GM21723 (cell line): ENCODE measurements at regions not wholly inside any gene's neighbourhood (a gene's known extent, or its start where the extent isn't known, plus 50 kb on each side); places are given as distances from the start of the nearest gene placed in this dataset.

ENCODE experiments used
- ATAC-seq: cut with Tn5 transposase; IDR thresholded peaks from one replicate; pipeline ENCODE4 v1.9.1; 2021; ENCODE audit warnings: mild to moderate bottlenecking, moderate library complexity; ENCODE audit not compliant: unreplicated experiment

DNA sequence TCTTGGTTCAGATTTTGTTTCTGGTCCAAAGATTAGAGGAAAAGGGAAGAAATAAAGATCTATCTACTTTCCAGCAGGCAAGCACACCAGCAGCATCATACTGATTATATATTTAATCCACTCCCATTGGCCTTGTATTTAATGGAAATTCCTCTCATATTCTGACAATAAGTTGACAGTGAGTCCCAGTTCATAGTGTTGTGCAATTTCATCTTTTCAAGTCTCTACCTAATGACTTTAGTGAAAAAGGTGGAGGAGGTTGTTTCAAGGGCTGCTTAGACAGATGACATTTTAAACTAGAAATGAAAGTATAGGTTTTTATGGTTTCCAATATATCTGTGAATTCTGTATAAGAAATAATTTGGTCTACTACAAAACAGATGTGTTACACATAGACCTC is 298.6 kb downstream of the PABPC4L start:
- ATAC-seq, result no peak

- no peak for ATAC-seq
Measured at GRCh38 chr4:133891011-133891410, 310.6 kb downstream of the PABPC4L start.

DNA sequence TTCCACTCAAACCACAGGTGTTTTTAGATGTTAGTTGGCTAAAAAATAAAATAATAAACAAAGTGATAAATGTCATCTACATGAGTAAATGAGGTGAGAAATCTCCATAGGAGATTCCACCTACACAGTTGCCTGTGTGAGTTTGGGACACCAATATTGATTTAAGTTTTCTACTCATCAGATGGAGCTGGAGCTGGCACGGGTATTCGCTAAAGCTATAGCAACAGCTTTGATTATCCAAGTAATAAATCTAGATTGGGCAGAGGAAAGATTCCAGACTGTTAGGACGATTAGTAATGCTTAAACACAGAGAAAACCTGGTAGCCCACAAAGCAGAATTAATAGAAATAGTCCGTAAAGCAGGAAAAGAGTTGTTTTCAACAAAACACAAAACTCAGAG is 313.9 kb downstream of the PABPC4L start:
- no peak for ATAC-seq

- no peak for ATAC-seq
Measured at GRCh38 chr4:133869486-133869885, 332.1 kb downstream of the PABPC4L start.

- ATAC-seq, result no peak
Measured at GRCh38 chr4:133868856-133869255, 332.7 kb downstream of the PABPC4L start.

GRCh38 chr4:133866328-133866699 is 335.3 kb downstream of the PABPC4L start:
- ATAC-seq, result no peak

- ATAC-seq, result no peak
Measured at GRCh38 chr4:133865612-133866327, 335.8 kb downstream of the PABPC4L start.

DNA sequence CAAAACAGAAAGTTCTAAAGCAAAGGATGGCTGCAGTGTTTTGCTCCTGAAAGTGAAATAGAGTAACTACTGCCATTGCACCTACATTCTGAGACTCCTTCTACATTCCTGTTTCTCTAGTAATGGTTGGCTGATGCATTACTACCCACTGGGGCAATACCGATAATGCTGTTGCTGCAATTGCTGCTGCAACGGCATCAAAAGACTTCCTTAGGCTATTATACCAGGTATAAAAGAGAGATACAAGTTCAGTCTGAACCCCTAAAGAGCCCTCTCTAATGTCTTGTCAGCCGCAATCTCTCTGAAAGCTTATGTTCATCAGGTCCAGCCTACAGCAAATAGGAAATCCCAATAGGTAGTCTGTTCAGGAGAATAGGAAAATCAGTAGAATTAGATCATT is 338.4 kb downstream of the PABPC4L start:
- no peak for ATAC-seq

DNA sequence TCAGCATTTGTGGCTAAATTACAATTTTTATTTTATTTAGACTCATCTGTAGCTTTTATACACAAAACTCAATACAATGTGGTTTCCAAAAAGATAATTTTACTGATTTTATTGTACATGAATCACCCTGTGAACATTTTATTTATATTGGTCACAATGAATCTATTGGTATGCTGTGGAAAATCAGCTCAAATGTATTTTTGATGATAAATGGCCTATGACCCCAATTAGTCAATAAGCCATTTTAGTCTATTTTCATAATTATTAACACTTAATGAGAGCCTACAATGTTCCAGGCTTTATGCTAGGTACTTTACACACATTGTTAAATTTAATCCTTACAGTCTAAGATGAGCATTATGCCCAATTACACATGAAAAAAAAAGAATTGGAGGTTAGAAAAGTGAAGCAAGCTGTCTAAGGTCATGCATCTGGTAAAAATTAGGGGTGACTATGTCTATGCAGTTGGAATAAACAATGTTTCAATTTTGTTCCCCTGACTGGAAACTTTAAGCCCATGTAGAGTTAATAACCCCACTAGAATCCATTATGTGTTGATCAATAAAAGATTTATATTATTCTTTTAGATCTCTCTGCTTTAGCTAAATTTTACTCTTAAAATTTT is 344.7 kb downstream of the PABPC4L start:
- ATAC-seq, result no peak

DNA sequence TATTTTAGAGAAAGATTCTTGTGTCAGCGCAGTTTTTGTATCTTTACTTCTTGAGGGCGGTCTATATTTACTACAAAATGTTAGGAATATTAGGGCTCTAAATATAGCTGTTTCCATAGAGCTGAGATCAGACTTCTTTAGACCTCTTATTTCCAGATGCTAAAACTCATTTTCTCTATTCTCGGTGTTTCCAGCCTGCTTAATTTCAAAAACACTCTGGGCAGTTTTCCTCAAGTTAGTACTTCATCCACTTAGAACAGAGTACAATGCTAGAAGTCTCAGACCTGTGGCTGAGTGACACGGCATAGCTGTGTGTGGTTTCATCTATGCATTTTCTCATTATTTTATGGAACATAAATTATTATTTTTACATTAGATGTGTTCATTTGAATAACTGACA is 346.6 kb downstream of the PABPC4L start:
- ATAC-seq, result no peak

DNA sequence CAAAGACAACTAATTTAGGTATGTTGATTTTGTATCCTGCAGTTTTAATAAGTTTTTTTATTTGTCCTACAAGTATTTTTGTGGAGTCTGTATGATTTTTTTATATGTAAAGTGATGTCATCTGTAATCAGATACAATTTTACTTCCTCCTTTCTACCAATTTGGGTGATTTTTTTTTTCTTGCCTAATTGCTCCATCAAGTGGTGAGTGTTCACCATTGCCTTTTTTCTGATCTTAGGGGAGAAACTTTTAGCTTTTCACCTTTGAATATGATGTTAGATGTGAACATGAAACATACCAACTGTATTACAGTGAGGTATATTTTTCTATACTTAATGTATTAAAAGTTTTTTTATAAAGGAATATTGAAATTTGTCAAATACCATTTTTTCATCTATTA is 362.3 kb downstream of the PABPC4L start:
- ATAC-seq, result no peak

DNA sequence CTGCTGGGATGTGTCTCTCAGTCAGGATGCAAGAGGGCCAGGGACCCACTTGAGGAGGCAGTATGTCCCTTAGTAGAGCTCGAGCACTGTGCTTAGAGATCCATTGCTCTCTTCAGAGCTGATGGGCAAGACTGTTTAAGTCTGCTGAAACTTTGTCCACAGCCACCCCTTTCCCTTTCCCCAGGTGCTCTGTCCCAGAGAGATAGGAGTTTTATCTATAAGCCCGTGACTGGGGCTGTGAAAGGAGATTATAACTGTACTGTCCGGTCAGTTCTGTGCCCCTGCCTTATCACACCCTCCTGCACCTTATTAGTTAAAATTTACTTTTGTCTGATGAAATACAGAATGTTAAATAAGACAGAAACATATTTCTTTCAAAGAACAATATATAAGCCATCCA is 378.4 kb downstream of the PABPC4L start:
- ATAC-seq, result no peak

GRCh38 chr4:133812954-133813353 is 388.6 kb downstream of the PABPC4L start:
- no peak for ATAC-seq

GRCh38 chr4:133812236-133812635 is 389.4 kb downstream of the PABPC4L start:
- ATAC-seq, result no peak

GRCh38 chr4:133808151-133808550 is 393.4 kb downstream of the PABPC4L start:
- ATAC-seq, result no peak

DNA sequence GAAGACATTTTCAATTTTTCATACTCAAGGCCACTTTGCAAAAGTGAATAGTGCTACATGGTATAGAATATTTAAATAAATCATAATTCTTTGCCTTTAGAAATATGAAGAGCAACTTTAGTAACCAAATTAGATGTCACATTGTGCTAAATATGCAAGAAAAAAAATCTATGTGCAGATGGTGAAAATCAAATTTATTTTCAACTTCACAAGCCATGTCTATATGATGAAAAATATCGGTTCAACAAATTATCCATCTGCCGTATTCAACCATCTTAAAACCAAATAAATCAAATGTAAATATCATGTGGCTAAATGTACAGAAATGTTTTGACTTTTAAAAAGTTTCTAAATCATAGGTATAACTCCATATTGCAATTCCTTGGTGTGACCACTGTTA is 398.2 kb downstream of the PABPC4L start:
- ATAC-seq, result no peak

DNA sequence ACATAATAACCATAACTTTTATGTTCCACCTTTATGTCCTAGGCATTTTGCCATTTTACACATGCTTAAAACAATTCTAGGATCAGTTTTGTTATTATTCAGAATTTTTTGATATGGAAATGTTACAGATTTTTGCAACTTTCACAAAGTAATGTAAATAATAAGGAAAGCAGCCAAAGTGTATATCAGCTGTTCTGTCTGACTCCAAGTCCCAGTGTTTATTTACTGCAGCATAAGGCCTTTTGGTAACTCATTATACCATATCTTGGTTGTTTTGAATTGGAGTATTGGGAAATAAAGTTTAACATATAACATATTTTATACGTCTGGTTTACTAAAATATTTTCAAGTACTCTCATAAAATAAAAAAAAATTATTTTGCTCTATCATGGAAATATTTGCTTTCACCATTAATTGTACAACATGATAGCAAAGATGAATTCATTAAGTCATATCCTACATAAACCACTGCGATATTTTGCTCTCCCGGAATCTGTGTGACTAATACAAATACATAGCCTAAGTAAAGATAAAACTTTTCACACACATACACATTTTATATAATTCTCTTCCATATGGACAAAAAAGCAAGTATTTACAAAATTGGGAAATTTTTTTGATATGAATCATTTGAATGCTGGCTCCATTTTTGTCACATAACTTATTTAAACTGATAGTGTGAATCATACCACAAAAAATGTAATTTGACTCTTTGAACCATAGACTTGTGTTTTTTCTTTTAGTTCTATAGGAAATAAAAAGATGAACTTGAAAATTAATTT is 399.0 kb downstream of the PABPC4L start:
- no peak for ATAC-seq

- ATAC-seq, result no peak
Measured at GRCh38 chr4:133801883-133802282, 399.7 kb downstream of the PABPC4L start.

GRCh38 chr4:133800966-133801365 is 400.6 kb downstream of the PABPC4L start:
- no peak for ATAC-seq

DNA sequence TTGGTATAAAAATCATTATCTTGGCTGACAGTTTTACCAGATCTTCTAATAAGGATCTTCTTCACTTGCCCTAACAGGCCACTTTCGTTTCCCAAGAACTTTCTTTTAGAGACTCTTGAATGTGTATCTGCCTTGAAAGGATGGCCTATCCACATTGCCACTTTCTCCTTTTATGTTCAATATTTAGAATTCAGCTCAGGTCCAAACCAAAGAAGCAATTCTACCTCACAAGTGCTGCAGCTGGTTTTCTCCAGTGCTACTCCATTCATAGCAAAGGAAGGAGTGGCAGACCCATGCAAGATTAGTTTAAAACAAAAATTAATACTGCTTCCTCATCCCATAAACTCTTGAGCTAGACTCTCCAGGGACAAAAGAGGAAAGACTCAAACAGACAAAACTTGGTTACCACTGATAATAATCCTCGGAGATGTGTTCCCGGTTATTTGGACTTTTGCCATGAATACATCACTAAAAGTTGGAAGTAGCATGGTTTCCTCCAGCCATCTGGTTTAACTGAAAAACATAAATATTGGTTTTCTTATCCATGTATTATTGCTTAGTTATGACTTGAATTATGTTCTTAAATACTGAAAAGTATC is 401.8 kb downstream of the PABPC4L start:
- no peak for ATAC-seq

- ATAC-seq, result no peak
Measured at GRCh38 chr4:133777661-133778060, 423.9 kb downstream of the PABPC4L start.

GRCh38 chr4:133776961-133777360 is 424.6 kb downstream of the PABPC4L start:
- ATAC-seq, result no peak
